Effector memory CD8-positive, alpha-beta T cell (primary cell): ENCODE measurements at regions not wholly inside any gene's neighbourhood (a gene's known extent, or its start where the extent isn't known, plus 50 kb on each side); places are given as distances from the start of the nearest gene placed in this dataset.

Experiments
- ATAC-seq: fragments of 150-1000 bp; cut with Tn5 transposase; replicated peaks from 2 replicates; pipeline ENCODE4 v1.10.0; 2021; ENCODE audit warnings: mild to moderate bottlenecking, moderate library complexity
- DNase-seq, 3 experiments: peaks; one replicate each; pipeline ENCODE4 v3.0.0; 2021
- H3K27ac Mint-ChIP-seq, 2 donors: one replicate each; pipeline ENCODE4 v1.8.0; 2022; ENCODE audit warnings: mild to moderate bottlenecking in 2 of 2, mixed read lengths in 2 of 2, moderate library complexity in 2 of 2
- H3K27me3 Mint-ChIP-seq, 2 donors: one replicate each; pipeline ENCODE4 v1.8.0; 2022; ENCODE audit warnings: mixed read lengths in 2 of 2
- H3K36me3 Mint-ChIP-seq: one replicate; pipeline ENCODE4 v1.8.0; 2022; ENCODE audit warnings: mild to moderate bottlenecking, moderate library complexity, mixed read lengths; ENCODE audit not compliant: insufficient read depth
- H3K4me1 Mint-ChIP-seq, 2 donors: one replicate each; pipeline ENCODE4 v1.8.0; 2022; ENCODE audit warnings: low read depth in 2 of 2, mixed read lengths in 2 of 2
- H3K4me3 Mint-ChIP-seq, 2 donors: one replicate each; pipeline ENCODE4 v1.8.0; 2022; ENCODE audit warnings: mild to moderate bottlenecking in 2 of 2, mixed read lengths in 2 of 2, moderate library complexity in 2 of 2
- H3K9me3 Mint-ChIP-seq, 2 donors: one replicate each; pipeline ENCODE4 v1.8.0; 2022; ENCODE audit warnings: mixed read lengths in 2 of 2

DNA sequence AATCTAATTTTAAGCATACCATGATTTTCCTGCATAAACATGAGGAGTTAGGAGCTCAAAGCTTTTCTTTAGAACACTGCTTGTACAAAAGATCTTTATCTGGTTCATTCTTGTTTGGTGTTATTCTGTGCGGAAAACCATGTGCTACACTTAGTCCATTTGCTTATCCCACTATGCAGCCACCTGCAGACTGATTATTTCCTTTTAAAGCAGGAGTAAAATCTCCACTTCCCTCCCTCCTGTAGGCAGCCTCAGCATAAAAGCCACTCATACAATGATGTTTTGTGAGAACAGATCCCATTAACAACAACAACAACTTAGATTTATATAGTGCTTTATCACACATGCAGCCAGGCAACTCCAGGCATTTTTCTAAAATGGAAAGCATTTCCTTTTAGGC is 355.3 kb upstream of the NEGR1 start:
- no peaks in the 10 kb centered on the region for H3K4me1 Mint-ChIP-seq
- H3K36me3 Mint-ChIP-seq: no peaks in the 10 kb centered on the region
- peaks cover 6 to 25% of the 10 kb centered on the region in 2 donors for H3K9me3 Mint-ChIP-seq
- no peak for ATAC-seq
- DNase-seq: no peak
- no peak overlapping the region for H3K4me3 Mint-ChIP-seq
- no peak overlapping the region for H3K27ac Mint-ChIP-seq
- no peaks in the 10 kb centered on the region for H3K27me3 Mint-ChIP-seq

DNA sequence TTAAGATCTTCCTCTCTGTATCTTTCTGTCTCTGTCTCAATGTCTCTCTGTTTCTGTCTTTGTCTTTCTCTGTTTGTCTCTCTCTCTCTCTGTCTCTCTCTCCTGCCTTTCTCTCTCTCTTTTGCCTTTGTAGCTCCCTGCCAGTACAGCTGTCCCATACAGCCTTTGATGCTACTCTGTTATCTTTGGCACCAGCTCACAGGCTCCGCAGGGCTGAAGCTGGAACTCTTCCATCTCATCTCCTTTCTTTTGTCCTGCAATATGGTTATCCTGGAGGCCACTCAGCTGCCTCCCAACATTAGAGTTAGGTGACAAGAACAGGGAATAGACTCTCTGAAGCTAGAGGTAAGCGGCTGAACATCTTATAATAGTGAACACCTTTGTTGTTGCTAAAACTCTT is 354.3 kb upstream of the NEGR1 start:
- Mint-ChIP-seq H3K27ac (no peak overlapping the region), H3K36me3 (no peaks in the 10 kb centered on the region), H3K4me1 (no peaks in the 10 kb centered on the region), H3K9me3 (peaks cover 3 to 19% of the 10 kb centered on the region in 2 donors), H3K27me3 (no peaks in the 10 kb centered on the region), H3K4me3 (no peak overlapping the region)
- ATAC-seq: no peak
- DNase-seq: no peak

DNA sequence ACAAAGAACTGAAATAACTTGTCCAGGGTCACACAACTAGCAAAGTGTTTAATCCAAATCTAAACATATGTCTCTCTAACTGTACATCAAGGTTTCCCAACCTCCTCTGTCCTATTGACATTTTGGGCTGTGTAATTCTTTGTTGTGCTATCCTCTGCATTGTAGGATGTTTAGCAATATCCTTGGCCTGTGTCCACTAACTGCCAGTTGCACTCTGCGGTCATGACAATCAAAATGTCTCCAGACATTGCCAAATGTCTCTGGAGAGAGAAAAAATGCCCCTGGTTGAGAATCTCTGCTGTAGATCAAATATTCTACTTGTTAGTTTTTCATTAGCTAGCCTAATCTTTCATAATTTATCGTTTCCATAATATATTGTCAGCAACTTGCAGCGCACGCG is 353.4 kb upstream of the NEGR1 start:
- Mint-ChIP-seq H3K36me3 (no peaks in the 10 kb centered on the region), H3K27me3 (no peaks in the 10 kb centered on the region), H3K27ac (no peak overlapping the region), H3K9me3 (peaks cover 3 to 25% of the 10 kb centered on the region in 2 donors), H3K4me1 (no peaks in the 10 kb centered on the region), H3K4me3 (no peak overlapping the region)
- ATAC-seq (no peak), DNase-seq (no peak)

DNA sequence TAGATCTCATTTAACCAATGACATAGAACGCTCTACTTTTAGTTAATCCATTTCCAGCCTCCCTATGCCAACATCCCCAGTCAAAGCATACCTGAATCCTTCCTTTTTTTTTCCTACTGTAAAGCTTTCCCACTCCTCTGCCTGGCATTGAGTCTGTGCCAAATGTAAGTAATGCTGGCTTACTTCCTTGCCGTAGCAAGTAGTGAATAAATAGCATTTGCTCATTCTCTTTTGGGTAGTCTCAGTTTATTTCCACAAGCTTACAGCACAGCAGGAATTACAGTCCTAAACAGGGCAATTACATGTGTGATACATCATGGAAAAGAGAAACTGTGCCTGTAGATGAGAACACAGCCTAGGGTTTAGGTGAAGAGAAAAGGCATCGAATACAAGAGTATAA is 352.6 kb upstream of the NEGR1 start:
- ATAC-seq (no peak), DNase-seq (no peak)
- Mint-ChIP-seq H3K4me3 (no peak overlapping the region), H3K27ac (no peak overlapping the region), H3K36me3 (no peaks in the 10 kb centered on the region), H3K9me3 (peaks cover 3 to 25% of the 10 kb centered on the region in 2 donors), H3K4me1 (no peaks in the 10 kb centered on the region), H3K27me3 (no peaks in the 10 kb centered on the region)

DNA sequence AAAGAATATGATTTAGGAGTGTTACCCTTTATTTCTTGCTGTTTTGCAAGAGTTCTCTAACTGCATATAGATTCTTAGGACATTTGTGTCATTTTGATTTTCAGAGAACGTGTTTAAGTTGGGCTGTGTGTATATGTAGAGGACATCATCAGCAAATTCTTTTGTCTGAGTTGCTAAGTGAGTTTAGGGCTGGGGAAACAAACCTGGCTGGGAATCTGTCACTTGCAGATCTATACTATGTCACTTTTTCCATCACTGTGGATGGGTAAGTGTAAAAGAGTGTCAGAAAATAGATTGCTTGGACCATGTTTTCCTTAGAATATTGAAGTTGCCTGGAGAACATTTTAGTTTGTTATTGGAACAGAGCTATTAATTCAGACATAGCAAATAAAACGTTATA is 349.1 kb upstream of the NEGR1 start:
- Mint-ChIP-seq H3K4me3 (no peak overlapping the region), H3K27me3 (no peaks in the 10 kb centered on the region), H3K27ac (no peak overlapping the region), H3K36me3 (no peaks in the 10 kb centered on the region), H3K9me3 (peaks cover 3 to 20% of the 10 kb centered on the region in 2 donors), H3K4me1 (no peaks in the 10 kb centered on the region)
- ATAC-seq: no peak
- no peak for DNase-seq

DNA sequence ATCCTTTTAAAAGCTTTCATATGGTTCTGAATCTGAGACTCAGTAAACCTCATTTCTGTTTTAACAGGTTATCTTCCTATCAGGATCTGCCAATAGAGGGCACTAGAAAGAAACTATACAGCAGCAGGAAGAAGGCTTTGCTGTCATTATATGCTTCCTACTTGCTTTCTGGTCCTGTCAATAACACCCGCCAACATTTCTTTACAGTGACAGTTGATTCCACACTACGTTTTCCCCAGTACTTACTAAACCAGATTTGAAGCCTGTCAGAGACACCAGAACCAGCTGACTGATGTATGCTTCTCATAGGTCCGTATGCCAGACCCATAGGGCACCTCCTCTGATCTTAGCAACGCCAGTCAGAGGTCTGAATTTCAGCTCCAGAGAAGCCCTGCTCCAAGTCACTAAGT is 341.0 kb upstream of the NEGR1 start:
- DNase-seq (no peak), ATAC-seq (no peak)
- peaks cover 0 to 6% of the 10 kb centered on the region in 2 donors for H3K9me3 Mint-ChIP-seq

DNA sequence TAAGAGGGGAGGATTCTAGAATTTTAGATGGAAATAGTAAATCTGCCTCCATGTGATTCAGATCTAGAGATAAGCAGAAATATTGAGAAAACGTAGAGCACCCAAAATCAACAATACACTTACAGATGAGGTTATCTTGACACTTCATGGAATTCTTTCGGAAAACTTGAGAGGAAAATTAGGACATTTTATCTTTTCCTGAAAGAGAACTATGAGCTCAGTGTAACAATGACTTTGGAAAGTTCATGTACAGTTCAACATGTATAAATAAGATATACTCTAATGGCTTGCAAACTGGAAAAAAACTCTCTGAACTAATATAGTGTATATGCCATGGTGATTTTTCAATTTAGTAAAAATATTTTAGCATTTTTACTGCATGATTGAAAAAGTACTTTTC is 338.1 kb upstream of the NEGR1 start:
- H3K36me3 Mint-ChIP-seq: no peaks in the 10 kb centered on the region
- no peak overlapping the region for H3K27ac Mint-ChIP-seq
- no peaks in the 10 kb centered on the region for H3K27me3 Mint-ChIP-seq
- ATAC-seq: no peak
- no peaks in the 10 kb centered on the region for H3K4me1 Mint-ChIP-seq
- H3K4me3 Mint-ChIP-seq: no peak overlapping the region
- no peak for DNase-seq
- H3K9me3 Mint-ChIP-seq: peaks cover 0 to 6% of the 10 kb centered on the region in 2 donors

More for the DNA sequence above, 341.0 kb upstream of the NEGR1 start:
- Mint-ChIP-seq H3K4me3 (no peak overlapping the region), H3K4me1 (no peaks in the 10 kb centered on the region), H3K27me3 (no peaks in the 10 kb centered on the region), H3K36me3 (no peaks in the 10 kb centered on the region), H3K27ac (no peak overlapping the region)

DNA sequence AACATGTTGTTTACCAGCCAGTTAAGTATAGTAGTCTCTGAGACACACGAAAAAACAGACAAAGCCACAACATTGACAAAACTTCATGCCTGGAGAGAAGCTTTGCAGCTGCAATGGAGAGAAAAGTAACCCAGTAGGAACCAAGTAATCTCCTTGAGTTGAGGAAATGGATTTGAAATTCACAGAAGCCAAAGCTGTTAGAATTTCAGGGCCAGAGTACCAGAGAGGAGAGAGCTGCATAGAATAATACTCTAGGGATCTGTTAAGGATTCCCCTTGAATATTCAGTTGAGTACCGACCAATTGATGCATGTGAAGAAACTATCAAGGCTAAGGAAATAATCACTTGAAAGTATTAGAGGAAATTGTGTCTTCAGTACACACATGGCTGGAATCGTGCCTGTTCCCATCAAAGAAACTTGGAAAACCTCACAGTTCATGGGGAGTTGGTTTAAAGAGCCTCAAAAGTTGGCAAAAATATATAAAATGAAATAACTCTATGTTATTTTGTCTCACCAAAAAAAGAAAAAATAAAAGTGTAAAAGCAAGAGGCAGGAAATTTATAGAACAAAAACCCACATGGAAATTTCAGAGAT is 324.0 kb upstream of the NEGR1 start:
- H3K27ac Mint-ChIP-seq: no peak overlapping the region
- peaks cover 8 to 20% of the 10 kb centered on the region in 2 donors for H3K9me3 Mint-ChIP-seq
- H3K4me3 Mint-ChIP-seq: no peak overlapping the region
- no peaks in the 10 kb centered on the region for H3K27me3 Mint-ChIP-seq
- H3K4me1 Mint-ChIP-seq: no peaks in the 10 kb centered on the region
- peaks cover 2% of the 10 kb centered on the region for H3K36me3 Mint-ChIP-seq
- ATAC-seq: no peak
- no peak for DNase-seq

DNA sequence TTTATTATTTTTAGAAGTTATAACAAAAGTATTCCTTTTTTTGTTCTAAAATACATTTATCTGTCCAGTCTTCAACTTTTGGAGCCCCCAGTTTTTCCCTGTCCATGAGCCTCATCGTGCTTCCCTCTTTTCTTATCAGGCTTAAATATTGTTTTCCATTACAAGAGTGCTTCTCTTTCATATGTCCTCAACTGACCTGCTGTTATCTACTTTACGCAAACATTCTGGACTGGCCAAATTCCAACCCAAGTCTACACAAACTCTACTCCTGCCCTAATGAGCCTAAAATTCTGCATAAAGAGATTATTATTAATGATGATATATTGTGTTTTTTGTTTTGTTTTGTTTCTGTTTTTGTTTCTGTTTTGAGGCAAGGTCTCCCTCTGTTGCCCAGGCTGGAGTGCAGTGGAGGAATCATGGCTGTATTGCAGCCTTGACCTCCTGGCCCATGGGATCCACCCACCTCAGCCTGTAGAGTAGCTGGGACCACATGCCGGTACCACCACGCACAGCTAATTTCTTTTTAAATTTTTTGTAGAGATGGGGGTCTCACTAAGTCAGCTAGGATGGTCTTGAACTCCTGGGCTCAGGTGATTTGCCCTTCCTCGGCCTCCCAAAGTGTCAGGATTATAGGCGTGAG is 318.8 kb upstream of the NEGR1 start:
- Mint-ChIP-seq H3K27me3 (no peaks in the 10 kb centered on the region), H3K9me3 (peaks cover 3 to 15% of the 10 kb centered on the region in 2 donors), H3K27ac (no peak overlapping the region), H3K4me1 (no peaks in the 10 kb centered on the region), H3K36me3 (peaks cover 3% of the 10 kb centered on the region), H3K4me3 (no peak overlapping the region)
- no peak for DNase-seq
- ATAC-seq: no peak

DNA sequence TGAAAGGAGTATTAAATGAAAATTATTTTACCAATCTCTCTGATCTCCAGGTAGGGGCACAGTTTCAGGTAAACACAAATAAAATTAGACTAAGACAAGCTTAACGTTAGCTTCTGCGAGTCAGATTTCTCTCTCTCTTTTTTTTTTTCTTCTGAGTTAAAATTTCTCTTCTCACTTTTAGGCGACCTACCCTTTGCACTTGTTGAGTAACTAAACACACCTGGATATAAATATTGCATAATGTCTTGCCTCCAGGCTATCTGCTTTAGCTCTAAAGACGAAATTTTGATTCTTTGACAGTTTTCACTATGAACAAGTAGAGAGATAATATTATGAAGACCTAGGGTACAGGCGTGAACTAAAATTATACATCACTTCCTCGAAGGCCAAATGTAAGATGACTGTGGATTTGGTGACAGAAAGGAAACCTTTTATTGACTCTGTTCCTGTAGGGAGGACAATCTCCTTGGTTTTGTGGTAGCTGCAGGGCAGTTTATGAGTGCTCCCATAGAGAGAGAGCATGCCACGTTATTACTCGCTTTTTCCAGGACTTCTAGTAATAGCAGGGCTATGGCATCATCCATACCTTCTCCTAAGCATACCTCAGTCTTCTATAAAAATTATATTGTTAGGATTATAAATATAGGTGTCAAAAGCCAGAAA is 303.8 kb upstream of the NEGR1 start:
- H3K4me1 Mint-ChIP-seq: no peaks in the 10 kb centered on the region
- no peak overlapping the region for H3K4me3 Mint-ChIP-seq

DNA sequence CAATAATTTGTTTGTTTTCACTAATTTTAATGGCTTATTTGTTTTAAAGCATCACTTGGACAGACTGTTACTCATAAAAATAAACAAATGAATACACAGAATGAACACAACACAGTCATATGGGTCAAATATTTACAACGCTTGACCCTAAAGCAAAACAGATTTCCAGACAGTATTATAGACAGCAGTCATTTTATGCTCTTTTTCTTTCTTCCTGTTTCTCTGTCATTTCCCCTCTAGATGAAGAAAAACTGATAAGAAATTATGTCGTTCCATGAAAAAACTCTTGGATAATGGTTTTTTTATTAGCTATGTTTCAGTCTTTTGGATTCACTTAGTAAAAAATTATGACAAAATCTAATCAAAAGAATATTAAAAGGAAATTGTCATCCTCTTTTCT is 297.3 kb upstream of the NEGR1 start:
- Mint-ChIP-seq H3K27me3 (no peaks in the 10 kb centered on the region), H3K9me3 (peaks cover 1 to 6% of the 10 kb centered on the region in 2 donors), H3K27ac (no peak overlapping the region), H3K4me1 (no peaks in the 10 kb centered on the region), H3K36me3 (no peaks in the 10 kb centered on the region), H3K4me3 (no peak overlapping the region)
- ATAC-seq (no peak), DNase-seq (no peak)

More for the DNA sequence above, 303.8 kb upstream of the NEGR1 start:
- no peaks in the 10 kb centered on the region for H3K27me3 Mint-ChIP-seq
- DNase-seq (no peak), ATAC-seq (no peak)
- no peaks in the 10 kb centered on the region for H3K36me3 Mint-ChIP-seq
- H3K27ac Mint-ChIP-seq: no peak overlapping the region
- H3K9me3 Mint-ChIP-seq: peaks cover 10 to 12% of the 10 kb centered on the region in 2 donors

DNA sequence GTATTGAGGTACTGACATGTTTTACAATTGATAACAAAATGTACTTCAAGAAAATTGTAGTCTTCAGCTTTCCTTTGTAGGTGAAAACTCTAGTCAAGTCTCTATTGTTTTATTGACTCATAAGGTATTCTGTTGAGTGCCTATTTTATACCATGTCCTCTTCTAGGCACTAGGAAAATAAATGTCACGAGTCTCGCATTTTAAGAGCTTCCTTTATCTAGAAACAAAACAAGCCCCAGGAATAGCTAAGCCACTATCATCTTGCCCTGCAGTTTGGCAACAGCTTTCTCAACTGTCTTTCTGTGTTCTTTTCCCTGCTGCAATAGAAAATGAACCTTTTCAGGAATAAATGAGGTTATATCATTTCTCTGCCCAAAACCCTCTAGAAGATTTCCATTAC is 288.5 kb upstream of the NEGR1 start:
- Mint-ChIP-seq H3K9me3 (peaks cover 2 to 20% of the 10 kb centered on the region in 2 donors), H3K36me3 (no peaks in the 10 kb centered on the region), H3K27me3 (no peaks in the 10 kb centered on the region), H3K4me1 (no peaks in the 10 kb centered on the region), H3K4me3 (no peak overlapping the region), H3K27ac (no peak overlapping the region)
- DNase-seq: no peak
- ATAC-seq: no peak

DNA sequence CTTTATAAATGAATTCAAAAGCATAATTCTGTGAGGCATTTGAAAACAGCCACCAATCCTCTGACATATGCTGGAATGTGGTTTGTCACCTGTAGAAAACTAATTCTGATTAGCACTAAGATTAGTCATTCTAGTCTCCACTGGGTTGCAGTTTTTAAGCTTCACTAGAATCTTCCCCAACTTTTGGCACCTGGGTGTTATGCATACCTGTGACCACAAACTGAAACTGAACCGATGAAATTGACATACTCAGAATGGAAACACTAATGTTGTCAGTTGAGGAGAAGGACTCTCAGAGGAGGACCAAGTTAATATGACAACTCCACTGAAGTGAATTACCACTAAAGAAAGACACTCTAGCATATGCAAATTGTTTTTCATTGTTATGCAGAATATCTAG is 285.8 kb upstream of the NEGR1 start:
- ATAC-seq (no peak), DNase-seq (no peak)
- no peaks in the 10 kb centered on the region for H3K36me3 Mint-ChIP-seq
- H3K27me3 Mint-ChIP-seq: no peaks in the 10 kb centered on the region
- H3K9me3 Mint-ChIP-seq: peaks cover 0 to 13% of the 10 kb centered on the region in 2 donors
- no peak overlapping the region for H3K27ac Mint-ChIP-seq
- H3K4me3 Mint-ChIP-seq: no peak overlapping the region
- no peaks in the 10 kb centered on the region for H3K4me1 Mint-ChIP-seq

DNA sequence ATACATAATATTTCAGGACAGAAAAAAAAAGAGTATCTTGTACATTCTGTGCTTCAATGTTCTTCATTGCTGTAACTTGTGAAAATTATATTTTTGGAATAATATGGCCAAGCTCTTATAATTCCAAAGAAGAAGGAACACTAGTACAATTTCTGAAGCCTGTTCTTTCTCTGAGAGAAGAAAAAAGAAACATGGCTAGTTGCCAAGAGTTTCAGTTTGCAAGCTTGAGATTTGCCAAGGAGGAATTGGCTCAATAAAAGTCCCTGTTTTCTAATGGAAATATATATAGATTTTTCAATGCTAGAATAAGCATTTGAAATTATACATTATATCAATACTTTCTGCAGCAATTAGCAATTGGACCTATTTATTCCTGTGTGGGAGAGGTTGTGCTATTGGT is 285.2 kb upstream of the NEGR1 start:
- H3K27me3 Mint-ChIP-seq: no peaks in the 10 kb centered on the region
- DNase-seq: no peak
- no peaks in the 10 kb centered on the region for H3K4me1 Mint-ChIP-seq
- ATAC-seq: no peak
- peaks cover 0 to 13% of the 10 kb centered on the region in 2 donors for H3K9me3 Mint-ChIP-seq
- H3K36me3 Mint-ChIP-seq: no peaks in the 10 kb centered on the region
- H3K4me3 Mint-ChIP-seq: no peak overlapping the region
- H3K27ac Mint-ChIP-seq: no peak overlapping the region
